GM18951 (cell line): ENCODE measurements at regions not wholly inside any gene's neighbourhood (a gene's known extent, or its start where the extent isn't known, plus 50 kb on each side); places are given as distances from the start of the nearest gene placed in this dataset.

ENCODE experiments used
- POLR2A ChIP-seq: IDR thresholded peaks from 4 replicates; pipeline ENCODE4 v1.6.1; 2011; ENCODE audit warnings: mild to moderate bottlenecking; ENCODE audit not compliant: insufficient read length, insufficient read depth; ENCODE audit errors: extremely low read depth
- in situ Hi-C: fragments of 300-500 bp; cut with MboI; formaldehyde crosslinking; loops from one replicate; pipeline ENCODE4 v1.12.0; 2022; ENCODE audit warnings: low sequenced_read_pairs, mixed read lengths, inconsistent platforms; ENCODE audit not compliant: unreplicated experiment

- no peak for TF ChIP-seq POLR2A
- in situ Hi-C loops: no loop called here
Measured at GRCh38 chr21:15359251-15359650, 294.5 kb upstream of the NRIP1 start.

- TF ChIP-seq POLR2A: no peak
- in situ Hi-C loops: no loop called here
Measured at GRCh38 chr21:15362458-15362857, 297.7 kb upstream of the NRIP1 start.

- in situ Hi-C loops: no loop called here
- no peak for TF ChIP-seq POLR2A
Measured at GRCh38 chr21:15363921-15364320, 299.1 kb upstream of the NRIP1 start.

- in situ Hi-C loops: no loop called here
- no peak for TF ChIP-seq POLR2A
Measured at GRCh38 chr21:15365751-15366392, 301.1 kb upstream of the NRIP1 start.

GRCh38 chr21:15366555-15366954, 301.8 kb upstream of the NRIP1 start:
- in situ Hi-C loops: no loop called here
- TF ChIP-seq POLR2A: no peak

GRCh38 chr21:15367061-15367626, 302.3 kb upstream of the NRIP1 start:
- TF ChIP-seq POLR2A: no peak
- in situ Hi-C loops: no loop called here

- TF ChIP-seq POLR2A: no peak
- in situ Hi-C loops: no loop called here
Measured at GRCh38 chr21:15370462-15370975, 305.7 kb upstream of the NRIP1 start.

GRCh38 chr21:15373941-15374340, 309.1 kb upstream of the NRIP1 start:
- no peak for TF ChIP-seq POLR2A
- in situ Hi-C loops: no loop called here

- TF ChIP-seq POLR2A: no peak
- in situ Hi-C loops: no loop called here
Measured at GRCh38 chr21:15379776-15380175, 315.0 kb upstream of the NRIP1 start.

GRCh38 chr21:15383588-15383987, 318.8 kb upstream of the NRIP1 start:
- in situ Hi-C loops: no loop called here
- no peak for TF ChIP-seq POLR2A

- in situ Hi-C loops: no loop called here
- no peak for TF ChIP-seq POLR2A
Measured at GRCh38 chr21:15390049-15390448, 325.2 kb upstream of the NRIP1 start.

- TF ChIP-seq POLR2A: no peak
- in situ Hi-C loops: no loop called here
Measured at GRCh38 chr21:15397258-15397657, 332.5 kb upstream of the NRIP1 start.

GRCh38 chr21:15400905-15401304, 328.9 kb upstream of the USP25 start:
- TF ChIP-seq POLR2A: no peak
- in situ Hi-C loops: no loop called here

GRCh38 chr21:15401331-15401730, 328.5 kb upstream of the USP25 start:
- no peak for TF ChIP-seq POLR2A
- in situ Hi-C loops: no loop called here
